ENCODE measurements at regions not wholly inside any gene's neighbourhood (a gene's known extent, or its start where the extent isn't known, plus 50 kb on each side); places are given as distances from the start of the nearest gene placed in this dataset.

DNA sequence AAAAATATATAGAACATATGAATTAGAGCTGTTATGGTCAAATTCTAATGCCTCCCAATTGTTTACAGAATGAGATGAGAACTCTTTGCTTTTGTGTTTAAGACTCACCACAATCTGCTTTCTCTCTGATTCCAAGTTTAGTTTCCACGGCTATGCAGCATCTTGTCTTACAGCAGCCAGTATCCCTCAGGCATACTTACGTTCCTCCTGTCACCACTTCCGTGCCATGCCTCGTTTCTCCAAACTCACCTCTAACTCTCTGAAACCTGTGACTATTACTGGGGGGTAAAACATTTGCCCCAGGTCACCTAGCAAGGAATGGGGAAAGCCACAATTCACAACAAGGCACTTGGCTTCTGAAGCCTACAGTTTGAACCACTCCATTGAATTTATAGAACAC is 192.8 kb upstream of the NRIP1 start:
- no peak overlapping the region for H3K4me3 Mint-ChIP-seq
- H3K36me3 Mint-ChIP-seq (ENCODE audit: insufficient read depth) = no peaks in the 10 kb centered on the region
- DNase-seq (ENCODE audit: low spot score in 2 of 2) (no peak), ATAC-seq (replicated peaks; ENCODE audit: extremely low read depth, poor library complexity, severe bottlenecking) (no peak)
- no peak overlapping the region for H3K27ac Mint-ChIP-seq (ENCODE audit: low read depth)
- H3K9me3 Mint-ChIP-seq = no peaks in the 10 kb centered on the region
- H3K27me3 Mint-ChIP-seq = peaks cover 13% of the 10 kb centered on the region
- H3K4me1 Mint-ChIP-seq = no peaks in the 10 kb centered on the region

DNA sequence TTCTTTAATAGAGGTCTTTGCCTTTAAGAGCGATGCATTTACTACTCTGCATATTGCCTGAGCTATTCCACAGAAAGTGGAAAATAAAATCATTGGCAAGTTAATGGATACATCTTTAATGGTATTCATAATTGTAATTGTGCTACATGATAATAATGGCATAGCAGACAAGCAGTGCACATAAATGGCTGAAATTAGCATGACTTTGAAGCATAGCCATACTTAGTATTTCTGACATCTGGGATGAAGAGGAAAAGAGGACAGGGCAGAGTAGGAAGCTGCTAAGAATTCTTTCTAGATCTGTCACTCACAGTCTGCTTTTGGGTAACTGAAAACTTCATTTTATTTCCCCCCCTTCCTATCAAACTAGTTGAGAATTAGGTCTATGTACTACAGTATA is 195.0 kb upstream of the NRIP1 start:
- Mint-ChIP-seq H3K36me3 (ENCODE audit: insufficient read depth) (no peaks in the 10 kb centered on the region), H3K4me3 (no peak overlapping the region), H3K27me3 (peaks cover 17% of the 10 kb centered on the region), H3K4me1 (no peaks in the 10 kb centered on the region), H3K27ac (ENCODE audit: low read depth) (no peak overlapping the region), H3K9me3 (no peaks in the 10 kb centered on the region)
- ATAC-seq (replicated peaks; ENCODE audit: extremely low read depth, poor library complexity, severe bottlenecking) = no peak
- DNase-seq (ENCODE audit: low spot score in 2 of 2) = no peak

DNA sequence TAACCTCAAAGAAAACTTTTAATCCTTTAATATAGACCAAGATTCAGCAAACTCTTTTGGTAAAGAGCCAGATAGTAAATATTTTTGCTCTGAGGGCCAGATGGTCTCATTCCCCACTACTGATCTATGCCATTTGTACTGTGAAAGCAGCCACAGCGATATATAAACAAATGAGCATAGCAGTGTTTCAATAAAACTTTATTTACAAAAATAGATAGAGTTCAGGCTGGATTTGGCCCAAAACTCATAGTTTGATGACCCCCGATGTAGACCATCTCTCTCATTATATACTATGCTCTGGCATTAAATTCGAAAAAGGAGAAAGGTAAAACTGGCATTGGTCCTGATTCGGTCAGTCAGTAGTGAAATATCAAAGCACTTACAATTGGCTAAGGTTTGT is 195.8 kb upstream of the NRIP1 start:
- Mint-ChIP-seq H3K4me3 (no peak overlapping the region), H3K27ac (ENCODE audit: low read depth) (no peak overlapping the region), H3K36me3 (ENCODE audit: insufficient read depth) (no peaks in the 10 kb centered on the region), H3K9me3 (no peaks in the 10 kb centered on the region), H3K27me3 (peaks cover 24% of the 10 kb centered on the region), H3K4me1 (no peaks in the 10 kb centered on the region)
- ATAC-seq (replicated peaks; ENCODE audit: extremely low read depth, poor library complexity, severe bottlenecking) = no peak
- no peak for DNase-seq (ENCODE audit: low spot score in 2 of 2)

DNA sequence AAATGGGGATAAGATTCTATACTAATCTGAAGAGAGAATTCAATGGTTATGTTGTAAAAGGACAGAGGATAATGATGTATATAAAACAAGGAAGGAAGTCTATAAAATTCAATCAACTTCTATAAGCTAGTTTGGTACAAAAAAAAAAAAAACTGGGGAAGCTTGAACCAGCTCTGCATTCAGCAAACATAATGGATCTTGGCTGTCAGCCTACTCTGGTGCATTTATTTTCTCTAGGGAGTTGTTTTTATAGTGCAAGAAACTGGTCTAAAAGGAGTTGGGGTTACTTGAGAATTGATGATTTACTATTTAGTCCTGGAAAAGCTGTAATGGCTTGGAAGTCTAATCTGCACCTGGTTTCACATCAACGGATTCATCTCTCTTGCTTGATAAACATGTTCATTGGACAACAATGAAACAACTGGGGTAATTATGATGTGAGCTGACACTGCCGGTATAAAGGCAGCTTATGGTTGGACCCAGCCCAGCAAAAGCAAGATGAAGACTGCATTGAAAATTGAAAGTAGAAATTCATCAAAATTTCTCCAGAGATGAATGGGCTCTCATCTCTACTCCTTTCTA is 199.4 kb upstream of the NRIP1 start:
- Mint-ChIP-seq H3K27me3 (peaks cover 38% of the 10 kb centered on the region), H3K4me3 (no peak overlapping the region), H3K36me3 (ENCODE audit: insufficient read depth) (no peaks in the 10 kb centered on the region), H3K27ac (ENCODE audit: low read depth) (no peak overlapping the region), H3K9me3 (no peaks in the 10 kb centered on the region), H3K4me1 (no peaks in the 10 kb centered on the region)
- no peak for ATAC-seq (replicated peaks; ENCODE audit: extremely low read depth, poor library complexity, severe bottlenecking)
- DNase-seq (ENCODE audit: low spot score in 2 of 2) = no peak

DNA sequence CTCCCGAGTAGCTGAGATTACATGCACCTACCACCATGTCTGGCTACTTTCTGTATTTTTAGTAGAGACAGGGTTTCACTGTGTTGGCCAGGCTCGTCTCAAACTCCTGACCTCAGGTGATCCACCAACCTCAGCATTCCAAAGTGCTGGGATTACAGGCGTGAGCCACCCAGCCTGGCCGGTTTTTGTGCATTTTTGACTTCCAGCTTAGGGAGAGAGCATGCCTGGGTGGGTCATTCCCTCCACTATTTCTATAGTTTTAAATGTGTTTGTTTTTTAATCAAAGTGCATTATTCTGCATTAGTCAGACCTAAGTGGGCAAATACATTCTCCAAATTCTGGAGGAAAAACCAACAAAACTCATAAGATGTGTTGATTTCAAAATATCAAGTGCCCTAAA is 207.4 kb upstream of the NRIP1 start:
- H3K9me3 Mint-ChIP-seq = no peaks in the 10 kb centered on the region
- DNase-seq (ENCODE audit: low spot score in 2 of 2) = no peak
- H3K4me3 Mint-ChIP-seq = no peak overlapping the region
- ATAC-seq (replicated peaks; ENCODE audit: extremely low read depth, poor library complexity, severe bottlenecking) = no peak
- H3K27ac Mint-ChIP-seq (ENCODE audit: low read depth) = no peak overlapping the region
- no peaks in the 10 kb centered on the region for H3K4me1 Mint-ChIP-seq
- no peaks in the 10 kb centered on the region for H3K36me3 Mint-ChIP-seq (ENCODE audit: insufficient read depth)
- H3K27me3 Mint-ChIP-seq = peaks cover 30% of the 10 kb centered on the region

DNA sequence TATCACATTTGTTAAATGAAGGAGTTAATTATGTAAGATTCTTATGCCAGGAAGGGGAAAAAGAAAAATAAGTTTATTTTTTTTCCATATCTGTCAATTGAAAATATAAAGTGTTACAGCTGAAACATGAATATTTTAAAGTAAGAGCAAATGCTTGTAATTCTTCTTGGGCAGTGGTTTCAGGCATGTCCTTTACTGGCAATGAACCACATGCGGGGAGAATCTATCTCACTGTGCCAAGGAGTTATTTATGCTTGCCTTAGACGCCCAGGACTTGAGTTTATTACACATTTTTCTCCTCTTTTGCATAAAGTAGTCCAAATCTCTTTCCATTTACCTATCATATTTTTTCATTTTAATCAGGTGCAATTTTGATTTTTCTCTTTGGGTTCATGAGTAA is 207.8 kb upstream of the NRIP1 start:
- H3K27me3 Mint-ChIP-seq = peaks cover 30% of the 10 kb centered on the region

GRCh38 chr21:15273244-15273643 is 208.4 kb upstream of the NRIP1 start:
- Mint-ChIP-seq H3K27ac (ENCODE audit: low read depth) (no peak overlapping the region), H3K4me3 (no peak overlapping the region), H3K27me3 (peaks cover 30% of the 10 kb centered on the region), H3K36me3 (ENCODE audit: insufficient read depth) (no peaks in the 10 kb centered on the region), H3K4me1 (no peaks in the 10 kb centered on the region), H3K9me3 (no peaks in the 10 kb centered on the region)
- DNase-seq (ENCODE audit: low spot score in 2 of 2) = no peak
- no peak for ATAC-seq (replicated peaks; ENCODE audit: extremely low read depth, poor library complexity, severe bottlenecking)

More for the DNA sequence above, 207.8 kb upstream of the NRIP1 start:
- ATAC-seq (replicated peaks; ENCODE audit: extremely low read depth, poor library complexity, severe bottlenecking) (no peak), DNase-seq (ENCODE audit: low spot score in 2 of 2) (no peak)
- Mint-ChIP-seq H3K27ac (ENCODE audit: low read depth) (no peak overlapping the region), H3K4me1 (no peaks in the 10 kb centered on the region), H3K9me3 (no peaks in the 10 kb centered on the region), H3K4me3 (no peak overlapping the region), H3K36me3 (ENCODE audit: insufficient read depth) (no peaks in the 10 kb centered on the region)

DNA sequence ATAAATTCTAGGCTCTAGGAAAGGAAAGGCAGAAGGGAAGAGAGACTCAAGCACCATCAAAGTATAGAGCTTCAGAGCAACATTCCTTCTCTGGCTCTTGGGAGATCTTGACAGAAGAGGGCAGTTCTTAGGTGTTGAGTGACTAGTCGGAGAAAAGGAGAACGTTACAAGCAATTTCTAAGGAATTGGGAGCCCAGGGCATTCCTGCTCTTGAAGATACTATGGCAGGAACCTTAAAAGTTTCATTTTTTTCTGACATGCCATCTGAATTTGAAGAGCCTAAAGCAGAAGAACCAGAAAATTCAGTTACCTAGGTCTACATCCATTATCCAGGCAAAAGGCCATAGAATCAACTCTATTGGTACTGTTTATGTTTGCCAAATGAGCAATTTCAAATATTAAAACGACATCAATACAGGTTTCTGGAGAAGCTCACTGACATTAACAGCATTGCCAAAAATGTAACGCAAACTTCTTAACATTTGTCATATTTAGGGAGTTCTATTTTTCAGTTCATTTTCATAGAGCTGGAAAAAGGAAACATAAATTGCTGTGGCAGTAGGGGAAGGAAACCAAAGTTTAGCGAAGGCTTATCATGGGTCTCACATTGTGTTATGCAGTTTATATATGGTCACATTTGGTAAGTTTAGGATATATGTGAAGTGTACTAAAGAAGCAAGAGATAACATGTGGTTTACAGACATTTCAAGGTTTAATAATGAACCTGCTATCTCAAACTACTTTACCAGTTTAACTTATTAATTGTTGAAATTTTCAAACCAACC is 210.1 kb upstream of the NRIP1 start:
- no peak for ATAC-seq (replicated peaks; ENCODE audit: extremely low read depth, poor library complexity, severe bottlenecking)
- Mint-ChIP-seq H3K4me1 (no peaks in the 10 kb centered on the region), H3K27me3 (peaks cover 30% of the 10 kb centered on the region), H3K9me3 (no peaks in the 10 kb centered on the region), H3K27ac (ENCODE audit: low read depth) (no peak overlapping the region), H3K36me3 (ENCODE audit: insufficient read depth) (no peaks in the 10 kb centered on the region), H3K4me3 (no peak overlapping the region)
- no peak for DNase-seq (ENCODE audit: low spot score in 2 of 2)

GRCh38 chr21:15275615-15276235 is 210.9 kb upstream of the NRIP1 start:
- peaks cover 27% of the 10 kb centered on the region for H3K27me3 Mint-ChIP-seq

GRCh38 chr21:15276243-15276642 is 211.4 kb upstream of the NRIP1 start:
- no peaks in the 10 kb centered on the region for H3K36me3 Mint-ChIP-seq (ENCODE audit: insufficient read depth)
- peaks cover 27% of the 10 kb centered on the region for H3K27me3 Mint-ChIP-seq
- no peak for ATAC-seq (replicated peaks; ENCODE audit: extremely low read depth, poor library complexity, severe bottlenecking)
- no peaks in the 10 kb centered on the region for H3K4me1 Mint-ChIP-seq
- no peak overlapping the region for H3K27ac Mint-ChIP-seq (ENCODE audit: low read depth)
- H3K9me3 Mint-ChIP-seq = no peaks in the 10 kb centered on the region
- no peak overlapping the region for H3K4me3 Mint-ChIP-seq
- DNase-seq (ENCODE audit: low spot score in 2 of 2) = no peak

More at GRCh38 chr21:15275615-15276235, 210.9 kb upstream of the NRIP1 start:
- DNase-seq (ENCODE audit: low spot score in 2 of 2) (no peak), ATAC-seq (replicated peaks; ENCODE audit: extremely low read depth, poor library complexity, severe bottlenecking) (no peak)
- Mint-ChIP-seq H3K9me3 (no peaks in the 10 kb centered on the region), H3K4me3 (no peak overlapping the region), H3K36me3 (ENCODE audit: insufficient read depth) (no peaks in the 10 kb centered on the region), H3K4me1 (no peaks in the 10 kb centered on the region), H3K27ac (ENCODE audit: low read depth) (no peak overlapping the region)

- no peaks in the 10 kb centered on the region for H3K9me3 Mint-ChIP-seq
- H3K4me1 Mint-ChIP-seq = no peaks in the 10 kb centered on the region
- no peak for DNase-seq (ENCODE audit: low spot score in 2 of 2)
- no peaks in the 10 kb centered on the region for H3K36me3 Mint-ChIP-seq (ENCODE audit: insufficient read depth)
- H3K27me3 Mint-ChIP-seq = peaks cover 32% of the 10 kb centered on the region
- H3K27ac Mint-ChIP-seq (ENCODE audit: low read depth) = no peak overlapping the region
- no peak for ATAC-seq (replicated peaks; ENCODE audit: extremely low read depth, poor library complexity, severe bottlenecking)
- no peak overlapping the region for H3K4me3 Mint-ChIP-seq
These were observed 212.7 kb upstream of the NRIP1 start for GRCh38 chr21:15277466-15277865.

- DNase-seq (ENCODE audit: low spot score in 2 of 2) (no peak), ATAC-seq (replicated peaks; ENCODE audit: extremely low read depth, poor library complexity, severe bottlenecking) (no peak)
- Mint-ChIP-seq H3K27ac (ENCODE audit: low read depth) (no peak overlapping the region), H3K27me3 (peaks cover 37% of the 10 kb centered on the region), H3K36me3 (ENCODE audit: insufficient read depth) (no peaks in the 10 kb centered on the region), H3K4me1 (no peaks in the 10 kb centered on the region), H3K9me3 (no peaks in the 10 kb centered on the region), H3K4me3 (no peak overlapping the region)
These were observed 213.5 kb upstream of the NRIP1 start for GRCh38 chr21:15278279-15278678.

DNA sequence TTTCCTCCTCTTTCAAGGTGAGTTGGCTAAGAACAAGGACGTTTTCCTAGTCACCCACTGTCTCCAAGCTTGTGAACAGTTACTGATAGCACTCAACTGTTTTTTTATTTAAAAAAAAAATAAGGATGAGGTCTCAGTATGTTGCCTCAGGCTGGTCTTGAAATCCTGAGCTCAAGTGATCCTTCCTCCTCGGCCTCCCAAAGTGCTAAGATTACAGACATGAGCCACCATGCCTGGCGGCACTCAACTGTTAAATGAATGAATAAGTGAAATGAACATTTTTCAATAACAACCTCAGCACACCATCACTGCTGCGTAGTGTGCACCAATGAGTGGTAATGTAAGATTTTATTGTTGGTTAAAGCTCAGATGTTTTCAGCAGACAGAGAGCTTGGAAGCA is 214.1 kb upstream of the NRIP1 start:
- Mint-ChIP-seq H3K27ac (ENCODE audit: low read depth) (no peak overlapping the region), H3K27me3 (peaks cover 41% of the 10 kb centered on the region), H3K4me3 (no peak overlapping the region), H3K36me3 (ENCODE audit: insufficient read depth) (no peaks in the 10 kb centered on the region), H3K9me3 (no peaks in the 10 kb centered on the region), H3K4me1 (no peaks in the 10 kb centered on the region)
- ATAC-seq (replicated peaks; ENCODE audit: extremely low read depth, poor library complexity, severe bottlenecking) (no peak), DNase-seq (ENCODE audit: low spot score in 2 of 2) (no peak)

Measured in central memory CD8-positive, alpha-beta T cell (primary cell).